ENCODE measurements at regions not wholly inside any gene's neighbourhood (a gene's known extent, or its start where the extent isn't known, plus 50 kb on each side); places are given as distances from the start of the nearest gene placed in this dataset.

DNA sequence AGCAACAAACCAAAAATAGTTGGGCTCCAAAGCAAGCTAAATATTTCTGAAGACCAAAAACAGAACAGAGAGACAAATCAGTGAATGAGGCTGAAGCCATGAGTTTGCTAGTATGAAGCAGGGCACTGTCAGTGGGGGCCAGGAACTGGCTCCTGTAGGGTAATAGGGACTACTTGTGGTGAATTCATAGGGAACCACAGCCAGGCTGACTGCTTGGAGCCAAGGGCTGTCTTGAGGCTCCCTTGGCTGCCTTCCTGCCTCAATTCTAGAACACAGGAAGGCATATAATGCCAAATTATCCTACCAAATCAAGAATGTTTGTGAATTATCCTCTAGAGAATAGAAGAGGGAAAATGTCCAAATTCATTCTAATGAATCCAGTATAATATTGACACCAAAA is 406.0 kb downstream of the CCDC85A start:
- TF ChIP-seq SRF (IDR thresholded peaks at IDR 0.05; ENCODE audit: low read depth, low read length), result no peak
- TF ChIP-seq NR2F2 (IDR thresholded peaks at IDR 0.05; ENCODE audit: borderline replicate concordance, low read depth), result no peak
